Neural progenitor cell (in vitro differentiated cells): ENCODE measurements at regions not wholly inside any gene's neighbourhood (a gene's known extent, or its start where the extent isn't known, plus 50 kb on each side); places are given as distances from the start of the nearest gene placed in this dataset.

Experiments used
- CTCF ChIP-seq: fragments of 200-600 bp; sonication (generic); IDR thresholded peaks from 2 replicates; pipeline ENCODE4 v1.5.1; 2017; ENCODE audit warnings: antibody characterized with exemption, mild to moderate bottlenecking
- EZH2 ChIP-seq: fragments of 200-600 bp; sonication (generic); IDR thresholded peaks from 2 replicates; pipeline ENCODE4 v1.6.1; 2017; ENCODE audit warnings: antibody characterized with exemption, mild to moderate bottlenecking, moderate library complexity
- EZH2phosphoT487 ChIP-seq: fragments of 200-600 bp; sonication (generic); IDR thresholded peaks from 2 replicates; pipeline ENCODE4 v1.6.1; 2017; ENCODE audit warnings: antibody characterized with exemption

DNA sequence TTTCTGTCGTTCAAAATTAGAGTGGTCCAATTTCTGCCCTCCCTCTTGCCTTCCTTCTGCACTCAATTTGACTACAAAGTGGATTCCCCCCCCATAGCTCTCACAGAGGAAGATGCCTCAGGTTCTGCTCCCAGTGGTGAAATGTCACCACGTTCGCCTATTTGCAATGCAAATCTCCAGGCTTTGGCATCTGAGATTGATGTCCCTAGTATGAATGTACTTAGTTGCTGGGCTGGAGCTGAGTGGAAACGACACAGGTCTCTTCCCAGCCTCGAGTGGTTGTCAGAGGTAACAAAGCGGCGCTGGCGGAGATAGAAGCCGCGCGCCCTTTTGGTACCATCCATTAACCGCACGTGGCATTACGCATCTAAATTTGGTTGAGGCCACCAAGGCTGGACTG, 860.1 kb downstream of the MCTP2 start:
- no peak for TF ChIP-seq CTCF
- TF ChIP-seq EZH2phosphoT487: no peak
- no peak for TF ChIP-seq EZH2
